AG09319 (cell line): ENCODE measurements at regions not wholly inside any gene's neighbourhood (a gene's known extent, or its start where the extent isn't known, plus 50 kb on each side); places are given as distances from the start of the nearest gene placed in this dataset.

Experiments used
- DNase-seq: peaks from one replicate; pipeline ENCODE4 v3.0.0-alpha.2; 2010; ENCODE audit warnings: low read depth; ENCODE audit errors: extremely low read depth
- TF ChIP-seq, protein P1 (sequence below): IDR thresholded peaks from 2 replicates; pipeline ENCODE4 v1.5.1; 2011; ENCODE audit warnings: low read depth, mild to moderate bottlenecking, inconsistent platforms, low read length, moderate library complexity

DNA sequence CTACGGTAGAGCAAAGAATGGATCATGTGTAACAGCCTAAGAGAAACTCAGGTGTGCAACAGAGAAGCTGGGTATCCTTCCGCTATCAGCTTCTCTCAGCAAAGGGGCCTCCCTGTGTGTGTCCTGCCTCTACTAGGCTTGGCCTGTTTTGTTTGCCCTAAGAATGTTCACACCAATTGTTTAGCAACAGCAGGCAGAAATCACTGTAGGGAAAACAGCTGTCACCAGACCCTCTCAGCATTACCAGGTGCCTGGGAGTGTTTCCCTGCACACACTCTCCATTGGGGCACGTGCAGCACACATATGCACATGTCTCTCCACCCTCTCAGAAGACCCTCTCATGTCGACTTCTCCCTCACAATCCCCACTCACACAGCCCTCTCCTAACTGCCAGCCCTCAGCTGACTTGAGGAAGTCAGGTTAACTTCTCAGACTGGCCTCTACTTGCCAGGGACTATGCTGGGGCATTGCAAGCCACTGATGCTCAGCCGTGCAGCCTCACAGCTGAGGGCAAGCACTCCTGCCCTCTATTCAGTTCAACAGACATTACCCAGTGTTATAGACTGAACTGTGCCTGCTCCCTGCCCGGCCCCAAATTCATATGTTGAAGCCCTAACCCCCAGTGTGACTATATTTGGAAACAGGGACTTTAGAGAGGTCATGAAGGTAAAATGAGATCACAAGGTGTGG lies 97.6 kb downstream of the TRIM29 start:
- DNase-seq, result no peak
- TF ChIP-seq, protein P1, sequence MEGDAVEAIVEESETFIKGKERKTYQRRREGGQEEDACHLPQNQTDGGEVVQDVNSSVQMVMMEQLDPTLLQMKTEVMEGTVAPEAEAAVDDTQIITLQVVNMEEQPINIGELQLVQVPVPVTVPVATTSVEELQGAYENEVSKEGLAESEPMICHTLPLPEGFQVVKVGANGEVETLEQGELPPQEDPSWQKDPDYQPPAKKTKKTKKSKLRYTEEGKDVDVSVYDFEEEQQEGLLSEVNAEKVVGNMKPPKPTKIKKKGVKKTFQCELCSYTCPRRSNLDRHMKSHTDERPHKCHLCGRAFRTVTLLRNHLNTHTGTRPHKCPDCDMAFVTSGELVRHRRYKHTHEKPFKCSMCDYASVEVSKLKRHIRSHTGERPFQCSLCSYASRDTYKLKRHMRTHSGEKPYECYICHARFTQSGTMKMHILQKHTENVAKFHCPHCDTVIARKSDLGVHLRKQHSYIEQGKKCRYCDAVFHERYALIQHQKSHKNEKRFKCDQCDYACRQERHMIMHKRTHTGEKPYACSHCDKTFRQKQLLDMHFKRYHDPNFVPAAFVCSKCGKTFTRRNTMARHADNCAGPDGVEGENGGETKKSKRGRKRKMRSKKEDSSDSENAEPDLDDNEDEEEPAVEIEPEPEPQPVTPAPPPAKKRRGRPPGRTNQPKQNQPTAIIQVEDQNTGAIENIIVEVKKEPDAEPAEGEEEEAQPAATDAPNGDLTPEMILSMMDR, result no peak

DNA sequence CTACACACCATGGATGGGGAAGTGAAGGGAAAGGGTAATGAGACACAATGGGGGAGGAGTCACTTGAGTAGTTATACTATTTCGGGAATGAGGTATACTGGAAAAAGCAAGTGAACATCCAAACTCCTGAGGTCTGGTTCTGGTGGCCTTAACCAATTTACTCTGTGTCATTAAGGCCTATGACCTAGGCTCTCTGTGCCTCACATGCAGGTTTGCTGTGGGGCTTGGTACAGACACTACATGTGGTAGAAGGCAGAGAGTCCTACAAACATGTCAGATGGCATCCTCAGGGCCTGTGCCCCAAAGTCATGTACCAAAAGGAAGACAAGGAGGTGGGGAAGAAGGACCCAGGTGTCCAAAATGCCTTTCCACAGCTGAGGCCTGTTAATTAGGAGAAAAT lies 98.9 kb downstream of the TRIM29 start:
- DNase-seq, result no peak
- TF ChIP-seq, protein P1, result no peak

DNA sequence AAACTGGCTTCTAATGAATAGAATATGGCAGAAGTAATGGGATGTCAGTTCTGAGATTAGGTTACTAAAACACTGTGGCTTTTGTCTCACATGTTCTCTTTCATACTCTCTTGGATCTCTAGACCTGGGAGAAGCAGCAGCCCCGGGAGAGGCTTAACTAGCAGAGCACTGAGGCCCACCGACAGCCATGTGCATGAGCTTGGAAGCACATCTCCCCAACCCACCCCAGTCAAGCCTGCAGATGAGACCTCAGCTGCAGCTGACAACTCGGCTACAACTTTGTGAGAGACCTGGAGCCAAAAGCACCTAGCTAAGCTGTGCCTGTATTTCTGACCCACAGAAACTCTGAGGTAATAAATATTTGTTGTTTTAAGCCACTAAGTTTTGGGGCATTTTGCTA lies 100.8 kb downstream of the TRIM29 start:
- TF ChIP-seq, protein P1, result no peak

DNA sequence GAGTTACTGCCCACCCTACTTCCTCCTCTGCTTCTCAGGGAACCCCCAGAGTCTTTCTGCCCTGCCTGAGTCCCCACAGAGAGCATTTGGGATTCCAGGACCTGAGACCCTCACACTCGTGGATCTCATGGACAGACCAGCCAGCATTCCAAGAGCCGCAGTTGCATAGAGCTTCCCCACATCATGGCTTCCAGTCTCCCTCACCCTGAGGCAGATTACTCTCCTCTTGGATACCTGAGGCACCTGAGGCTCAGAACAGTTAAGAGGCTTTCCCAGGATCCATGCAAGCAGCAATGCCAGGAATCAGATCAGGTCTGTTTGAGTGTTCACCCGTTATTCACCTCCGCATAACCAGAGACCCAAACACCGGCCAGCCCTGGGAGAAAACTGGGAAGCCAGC lies 102.2 kb downstream of the TRIM29 start:
- TF ChIP-seq, protein P1, result no peak
- no peak for DNase-seq

More for the DNA sequence above, 100.8 kb downstream of the TRIM29 start:
- DNase-seq, result no peak

DNA sequence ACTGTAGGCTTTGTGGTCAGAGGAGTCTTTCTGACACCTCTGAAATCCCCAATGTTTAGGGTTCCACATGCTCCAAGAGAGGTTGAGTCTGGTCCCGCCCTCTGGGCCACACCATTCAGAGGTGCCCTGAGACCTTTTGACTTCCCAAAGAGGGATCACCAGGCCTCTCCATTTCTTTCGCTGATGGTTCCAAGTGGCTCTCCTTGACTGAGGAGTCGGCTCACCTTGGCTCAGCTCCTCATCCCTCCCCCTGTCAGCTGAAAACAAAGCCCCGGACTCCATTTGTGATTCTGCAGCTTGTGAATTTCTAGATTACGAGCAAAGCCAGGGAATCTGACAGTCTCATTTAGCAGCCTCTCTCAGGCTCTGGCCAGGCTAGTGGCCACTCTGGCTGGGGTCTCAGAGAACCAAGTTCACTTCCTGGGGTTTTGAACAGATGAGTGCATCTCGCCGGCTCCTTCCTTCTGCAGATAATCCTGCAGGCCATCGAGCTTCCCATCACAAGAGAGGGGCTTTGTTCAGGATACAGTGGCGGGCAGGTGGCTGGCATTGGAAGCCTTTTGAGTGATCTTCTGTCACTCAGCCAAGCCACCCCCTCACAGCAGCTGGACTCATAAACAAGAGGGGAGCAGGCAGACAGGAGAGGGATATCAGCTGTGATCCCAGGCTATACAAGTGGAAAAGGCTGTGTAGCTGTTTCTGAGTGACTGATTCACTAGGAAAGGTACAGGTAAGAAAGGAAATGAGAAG lies 102.9 kb downstream of the TRIM29 start:
- TF ChIP-seq, protein P1, result no peak
- DNase-seq, result no peak

DNA sequence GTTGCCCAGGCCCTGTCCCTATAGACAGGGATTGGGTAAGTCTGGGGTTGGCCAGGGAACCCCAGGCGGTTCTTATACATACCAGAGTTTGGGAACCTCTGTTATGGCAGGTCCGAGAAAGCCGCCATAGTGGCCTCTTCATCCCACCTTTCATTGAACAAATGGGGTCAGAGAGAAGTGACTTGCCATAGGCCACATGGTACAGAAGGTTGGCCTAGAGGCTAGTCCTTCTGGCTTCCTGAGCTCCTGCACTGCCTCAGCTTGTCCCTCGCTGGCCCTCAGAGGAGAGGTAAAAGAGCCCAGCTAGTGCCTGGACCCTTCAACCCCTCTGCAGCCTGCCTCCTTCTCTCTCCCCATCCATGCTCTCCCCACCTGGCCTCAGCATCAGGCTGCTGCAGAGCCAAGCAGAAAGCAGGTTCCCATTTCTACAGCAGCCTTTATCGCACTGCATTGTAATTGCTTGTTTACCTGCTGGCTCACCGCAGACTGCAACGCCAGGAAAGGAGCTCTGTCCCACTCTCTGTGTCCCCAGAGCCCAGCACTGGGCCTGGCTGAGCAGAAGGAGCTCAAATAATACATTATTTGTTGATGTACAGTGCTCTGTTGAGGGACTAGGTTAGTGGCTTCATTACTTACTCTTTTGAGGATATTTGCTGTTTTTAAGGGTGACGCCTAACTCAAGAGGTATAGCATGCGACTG lies 103.6 kb downstream of the TRIM29 start:
- TF ChIP-seq, protein P1, result no peak
- no peak for DNase-seq
